ENCODE measurements at regions not wholly inside any gene's neighbourhood (a gene's known extent, or its start where the extent isn't known, plus 50 kb on each side); places are given as distances from the start of the nearest gene placed in this dataset.

GRCh38 chr2:10216677-10217488, 85.8 kb upstream of the HPCAL1 start:
- Histone ChIP-seq H3K4me3 (no peak overlapping the region), H3K36me3 (no peaks in the 10 kb centered on the region), H3K4me1 (no peaks in the 10 kb centered on the region), H3K27me3 (ENCODE audit: low read depth) (no peaks in the 10 kb centered on the region), H3K9me3 (no peaks in the 10 kb centered on the region), H3K27ac (no peak overlapping the region)
- DNase-seq (peak; percentile 4), ATAC-seq (peak in 1 of 2 donors; percentile 8)
- TF ChIP-seq CTCF (IDR thresholded peaks at IDR 0.05) = no peak
- intact Hi-C loops (cut with DNase I) = no loop called here

GRCh38 chr2:10217489-10218435, 84.9 kb upstream of the HPCAL1 start:
- intact Hi-C loops (cut with DNase I) = no loop called here
- peak in 1 of 2 donors; percentile 25 for ATAC-seq
- DNase-seq = peak; percentile 38

GRCh38 chr2:10220045-10220901, 82.4 kb upstream of the HPCAL1 start:
- TF ChIP-seq CTCF (IDR thresholded peaks at IDR 0.05) = no peak
- DNase-seq (peak; percentile 26), ATAC-seq (no peak)
- Histone ChIP-seq H3K4me3 (no peak overlapping the region), H3K9me3 (no peaks in the 10 kb centered on the region), H3K36me3 (no peaks in the 10 kb centered on the region), H3K27ac (no peak overlapping the region), H3K4me1 (no peaks in the 10 kb centered on the region), H3K27me3 (ENCODE audit: low read depth) (no peaks in the 10 kb centered on the region)
- intact Hi-C loops (cut with DNase I) = no loop called here

More at GRCh38 chr2:10217489-10218435, 84.9 kb upstream of the HPCAL1 start:
- H3K27me3 ChIP-seq (ENCODE audit: low read depth) = no peaks in the 10 kb centered on the region
- TF ChIP-seq CTCF (IDR thresholded peaks at IDR 0.05) = no peak
- H3K4me3 ChIP-seq = no peak overlapping the region
- no peak overlapping the region for H3K27ac ChIP-seq
- H3K9me3 ChIP-seq = no peaks in the 10 kb centered on the region
- H3K4me1 ChIP-seq = no peaks in the 10 kb centered on the region
- no peaks in the 10 kb centered on the region for H3K36me3 ChIP-seq

GRCh38 chr2:10220902-10221391, 81.8 kb upstream of the HPCAL1 start:
- intact Hi-C loops (cut with DNase I) = no loop called here
- Histone ChIP-seq H3K4me1 (no peaks in the 10 kb centered on the region), H3K36me3 (no peaks in the 10 kb centered on the region), H3K27ac (no peak overlapping the region), H3K9me3 (no peaks in the 10 kb centered on the region), H3K4me3 (no peak overlapping the region), H3K27me3 (ENCODE audit: low read depth) (no peaks in the 10 kb centered on the region)
- DNase-seq (peak; percentile 33), ATAC-seq (no peak)
- TF ChIP-seq CTCF (IDR thresholded peaks at IDR 0.05) = no peak

GRCh38 chr2:10221443-10221842, 81.3 kb upstream of the HPCAL1 start:
- Histone ChIP-seq H3K4me1 (no peaks in the 10 kb centered on the region), H3K9me3 (no peaks in the 10 kb centered on the region), H3K36me3 (no peaks in the 10 kb centered on the region), H3K27ac (no peak overlapping the region), H3K4me3 (no peak overlapping the region), H3K27me3 (ENCODE audit: low read depth) (no peaks in the 10 kb centered on the region)
- peak; percentile 28 for DNase-seq
- no peak for TF ChIP-seq CTCF (IDR thresholded peaks at IDR 0.05)
- intact Hi-C loops (cut with DNase I) = no loop called here
- no peak for ATAC-seq
